OCI-LY3 (cell line): ENCODE measurements at regions not wholly inside any gene's neighbourhood (a gene's known extent, or its start where the extent isn't known, plus 50 kb on each side); places are given as distances from the start of the nearest gene placed in this dataset.

Experiments used
- CTCF ChIP-seq: fragments of 200-600, 300-600 bp; sonication (generic); IDR thresholded peaks from 2 replicates; pipeline ENCODE4 v1.5.1; 2014; ENCODE audit warnings: antibody characterized with exemption, low read length, low read depth
- EZH2phosphoT487 ChIP-seq: fragments of 200-600 bp; shearing (Covaris generic); IDR thresholded peaks from 2 replicates; pipeline ENCODE4 v1.6.1; 2018; ENCODE audit warnings: antibody characterized with exemption, mixed run types, low read depth

GRCh38 chr9:117492476-117492875 lies 77.6 kb upstream of the ASTN2 start:
- TF ChIP-seq CTCF (no peak), EZH2phosphoT487 (no peak)
